PC-3 (cell line): ENCODE measurements at regions not wholly inside any gene's neighbourhood (a gene's known extent, or its start where the extent isn't known, plus 50 kb on each side); places are given as distances from the start of the nearest gene placed in this dataset.

ENCODE experiments used
- ATAC-seq: fragments of 200-7000 bp; cut with Tn5 transposase; 2 replicates; pipeline ENCODE4 v1.9.1; 2020; ENCODE audit warnings: mild to moderate bottlenecking, moderate library complexity
- BruUV-seq: library from RNA; stranded (reverse); fragments of 400-500 nt; replicated peaks from 2 replicates; lab custom pipeline; 2021; lab: Mats Ljungman, UMichigan
- CTCF ChIA-PET: fragments of 300-600 bp; sonication (Branson Sonifier 250); formaldehyde crosslinking; loops from one replicate; lab custom pipeline; 2022; ENCODE audit warnings: antibody characterized with exemption; lab: Charles Lee
- POLR2A ChIA-PET: fragments of 300-600 bp; sonication (Branson Sonifier 250); formaldehyde crosslinking; loops from one replicate; lab custom pipeline; 2022; ENCODE audit warnings: antibody characterized with exemption; ENCODE audit not compliant: unreplicated experiment; lab: Charles Lee
- DNase-seq: peaks from one replicate; pipeline ENCODE4 v3.0.0-alpha.2; 2015
- H2AFZ ChIP-seq: fragments of 300-600 bp; sonication (generic); 2 replicates; pipeline ENCODE4 v1.6.0; 2016; ENCODE audit warnings: antibody characterized with exemption, low read length
- H3F3A ChIP-seq: fragments of 300-600 bp; sonication (generic); one replicate; pipeline ENCODE4 v1.6.0; 2017; ENCODE audit warnings: antibody characterized with exemption, low read length, control low read depth, mild to moderate bottlenecking; ENCODE audit not compliant: unreplicated experiment
- H3K27ac ChIP-seq: fragments of 300-600 bp; sonication (generic); 2 replicates; pipeline ENCODE4 v1.5.1; 2016; ENCODE audit warnings: mild to moderate bottlenecking, low read length
- H3K27me3 ChIP-seq: fragments of 300-600 bp; sonication (generic); 2 replicates; pipeline ENCODE4 v1.6.1; 2016; ENCODE audit warnings: low read length, mixed read lengths
- H3K36me3 ChIP-seq: fragments of 300-600 bp; sonication (generic); 2 replicates; pipeline ENCODE4 v1.6.1; 2016; ENCODE audit warnings: low read depth, mixed run types, low read length, mixed read lengths
- H3K4me1 ChIP-seq: fragments of 300-600 bp; sonication (generic); 2 replicates; pipeline ENCODE4 v1.5.1; 2016; ENCODE audit warnings: low read length; ENCODE audit not compliant: insufficient read depth
- H3K4me2 ChIP-seq: fragments of 300-600 bp; sonication (generic); 2 replicates; pipeline ENCODE4 v1.6.0; 2016; ENCODE audit warnings: low read length
- H3K4me3 ChIP-seq: fragments of 300-600 bp; sonication (generic); 2 replicates; pipeline ENCODE4 v1.5.1; 2016; ENCODE audit warnings: mild to moderate bottlenecking, low read length, mixed read lengths
- H3K79me2 ChIP-seq: fragments of 300-600 bp; sonication (generic); 2 replicates; pipeline ENCODE4 v1.6.1; 2017; ENCODE audit warnings: low read length, mixed read lengths
- H3K9ac ChIP-seq: fragments of 300-600 bp; sonication (generic); 2 replicates; pipeline ENCODE4 v1.6.0; 2016; ENCODE audit warnings: mild to moderate bottlenecking, low read length
- H3K9me2 ChIP-seq: fragments of 300-600 bp; sonication (generic); replicated peaks from 2 replicates; pipeline ENCODE4 v1.6.1; 2016; ENCODE audit warnings: mixed run types, low read length, mixed read lengths
- H3K9me3 ChIP-seq: fragments of 300-600 bp; sonication (generic); 2 replicates; pipeline ENCODE4 v1.6.1; 2016; ENCODE audit warnings: low read length, mixed read lengths
- H4K20me1 ChIP-seq: fragments of 300-600 bp; sonication (generic); 2 replicates; pipeline ENCODE4 v1.6.1; 2016; ENCODE audit warnings: low read length, mixed read lengths
- CTCF ChIP-seq: fragments of 300-600 bp; sonication (generic); conservative IDR thresholded peaks from 2 replicates; pipeline ENCODE4 v1.5.1; 2017; ENCODE audit warnings: antibody characterized with exemption, low read depth, mild to moderate bottlenecking, low read length
- EZH2 ChIP-seq: fragments of 300-600 bp; sonication (generic); IDR thresholded peaks from one replicate; pipeline ENCODE4 v1.6.1; 2017; ENCODE audit warnings: antibody characterized with exemption, mild to moderate bottlenecking, low read length; ENCODE audit not compliant: unreplicated experiment
- EZH2phosphoT487 ChIP-seq: fragments of 300-600 bp; sonication (generic); IDR thresholded peaks from 2 replicates; pipeline ENCODE4 v1.6.1; 2018; ENCODE audit warnings: mild to moderate bottlenecking, antibody characterized with exemption, low read length, borderline replicate concordance
- intact Hi-C: fragments of 100-400 bp; cut with micrococcal nuclease; formaldehyde crosslinking; loops from 2 replicates; pipeline ENCODE4 v1.9.0; 2023

DNA sequence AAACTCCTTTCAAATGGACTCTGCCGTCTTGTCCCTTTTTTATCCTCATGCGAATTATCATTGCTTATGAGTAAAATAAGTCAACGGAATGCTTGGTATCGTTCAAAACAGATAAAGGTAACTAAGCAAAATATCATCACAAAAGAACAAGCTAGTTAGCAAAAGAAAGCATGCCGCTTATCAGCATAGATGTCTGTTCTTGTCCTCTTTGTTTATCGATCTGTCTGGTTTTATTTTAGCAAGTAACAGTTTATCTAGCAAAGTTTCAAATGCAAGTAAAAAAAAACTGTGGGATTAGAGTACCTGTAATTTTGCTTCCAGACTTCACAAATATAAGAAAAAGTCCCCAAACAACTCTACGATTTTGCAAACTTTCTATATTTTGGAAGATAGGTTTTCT, 561.5 kb downstream of the USP25 start:
- POLR2A ChIA-PET = no interaction called here
- TF ChIP-seq CTCF (no peak), EZH2phosphoT487 (no peak), EZH2 (no peak)

GRCh38 chr21:16294128-16294527, 564.3 kb downstream of the USP25 start:
- DNase-seq (no peak), ATAC-seq (no peak)
- Histone ChIP-seq H3K27me3 (peaks cover 34% of the 10 kb centered on the region; the same call in 1 of the 2 replicates), H3K9me2 (no peaks in the 10 kb centered on the region), H3K4me3 (no peak overlapping the region), H3K9me3 (no peaks in the 10 kb centered on the region), H3F3A (no peaks in the 10 kb centered on the region), H3K36me3 (no peaks in the 10 kb centered on the region), H3K79me2 (no peaks in the 10 kb centered on the region), H3K9ac (no peak overlapping the region), H2AFZ (no peak overlapping the region), H3K27ac (no peak overlapping the region), H4K20me1 (no peaks in the 10 kb centered on the region), H3K4me2 (no peak overlapping the region), H3K4me1 (no peaks in the 10 kb centered on the region)
- intact Hi-C loops = no loop called here
- ChIA-PET POLR2A (no interaction called here), CTCF (no interaction called here)
- no TSS peak for BruUV-seq
- TF ChIP-seq CTCF (no peak), EZH2 (no peak), EZH2phosphoT487 (no peak)

More for the DNA sequence above, 561.5 kb downstream of the USP25 start:
- no TSS peak for BruUV-seq
- no peak overlapping the region for H3K4me2 ChIP-seq
- no peaks in the 10 kb centered on the region for H3K36me3 ChIP-seq
- DNase-seq (no peak), ATAC-seq (no peak)
- H3K9me3 ChIP-seq = no peaks in the 10 kb centered on the region
- no peak overlapping the region for H3K27ac ChIP-seq
- no peaks in the 10 kb centered on the region for H3K9me2 ChIP-seq
- no peaks in the 10 kb centered on the region for H3F3A ChIP-seq
- no peak overlapping the region for H2AFZ ChIP-seq
- H4K20me1 ChIP-seq = no peaks in the 10 kb centered on the region
- H3K27me3 ChIP-seq = peaks cover 25% of the 10 kb centered on the region; the same call in 1 of the 2 replicates
- H3K79me2 ChIP-seq = no peaks in the 10 kb centered on the region
- no peaks in the 10 kb centered on the region for H3K4me1 ChIP-seq
- H3K4me3 ChIP-seq = no peak overlapping the region
- CTCF ChIA-PET = no interaction called here
- intact Hi-C loops = no loop called here
- no peak overlapping the region for H3K9ac ChIP-seq

- intact Hi-C loops = no loop called here
- TF ChIP-seq EZH2phosphoT487 = no peak
- no peak for TF ChIP-seq CTCF
- no peak for TF ChIP-seq EZH2
- Histone ChIP-seq H3K9me2 (no peaks in the 10 kb centered on the region), H3K36me3 (no peaks in the 10 kb centered on the region), H3K4me2 (no peak overlapping the region), H3K27ac (no peak overlapping the region), H3K9me3 (no peaks in the 10 kb centered on the region), H3K79me2 (no peaks in the 10 kb centered on the region), H3K4me1 (no peaks in the 10 kb centered on the region), H3K9ac (no peak overlapping the region), H3K4me3 (no peak overlapping the region), H4K20me1 (no peaks in the 10 kb centered on the region), H3F3A (no peaks in the 10 kb centered on the region), H2AFZ (no peak overlapping the region), H3K27me3 (peaks cover 42% of the 10 kb centered on the region)
- ATAC-seq (no peak), DNase-seq (no peak)
- ChIA-PET POLR2A (no interaction called here), CTCF (interaction anchor here (0.7 kb wide), 1 partner anchor 277 kb away, joined by 4 read pairs; no protein-coding TSS in a partner anchor)
- no TSS peak for BruUV-seq
Measured at GRCh38 chr21:16302851-16303282, 573.1 kb downstream of the USP25 start.
